Progenitor cell of endocrine pancreas (in vitro differentiated cells): ENCODE measurements at regions not wholly inside any gene's neighbourhood (a gene's known extent, or its start where the extent isn't known, plus 50 kb on each side); places are given as distances from the start of the nearest gene placed in this dataset.

Experiments
- DNase-seq: peaks from one replicate; pipeline ENCODE4 v3.0.0; 2021; ENCODE audit warnings: low spot score; ENCODE audit not compliant: unreplicated experiment
- H3K27ac Mint-ChIP-seq: 2 replicates; pipeline ENCODE4 v1.8.0; 2021; ENCODE audit warnings: mild to moderate bottlenecking, moderate library complexity, mixed read lengths
- H3K27me3 Mint-ChIP-seq: 2 replicates; pipeline ENCODE4 v1.8.0; 2021; ENCODE audit warnings: mixed read lengths
- H3K36me3 Mint-ChIP-seq: 2 replicates; pipeline ENCODE4 v1.8.0; 2022; ENCODE audit warnings: mixed read lengths; ENCODE audit not compliant: insufficient read depth
- H3K4me1 Mint-ChIP-seq: 2 replicates; pipeline ENCODE4 v1.8.0; 2021; ENCODE audit warnings: low read depth, mixed read lengths
- H3K4me3 Mint-ChIP-seq: 2 replicates; pipeline ENCODE4 v1.8.0; 2021; ENCODE audit warnings: low read depth, mild to moderate bottlenecking, moderate library complexity, mixed read lengths
- H3K9me3 Mint-ChIP-seq: 2 replicates; pipeline ENCODE4 v1.8.0; 2021; ENCODE audit warnings: low read depth, mixed read lengths
- TF ChIP-seq, protein P1 (sequence below): fragments of 200-600 bp; sonication (generic); IDR thresholded peaks from one replicate; pipeline ENCODE4 v1.5.0; 2021; ENCODE audit warnings: antibody characterized with exemption, mild to moderate bottlenecking; ENCODE audit not compliant: unreplicated experiment

DNA sequence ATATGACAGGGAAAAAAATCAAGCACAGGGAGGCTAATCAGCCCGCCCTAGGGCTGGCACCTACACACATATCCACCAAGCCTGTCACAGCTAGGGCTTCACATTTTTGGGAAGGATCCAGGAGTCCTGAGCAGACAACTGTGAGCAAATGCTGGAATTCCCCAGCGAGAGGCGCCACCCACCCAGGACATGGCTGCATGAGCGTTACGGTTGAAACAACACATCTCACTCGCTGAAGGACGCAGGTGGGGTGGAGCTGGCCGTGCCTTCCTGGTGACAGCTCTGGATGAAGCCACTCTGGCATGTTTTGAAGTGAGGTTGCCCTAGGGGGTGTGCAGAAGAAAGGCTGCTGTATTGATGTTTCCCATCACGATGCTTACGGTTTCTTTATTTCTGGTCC is 315.1 kb upstream of the EEF2KMT start:
- Mint-ChIP-seq H3K27me3 (peaks cover 31% of the 10 kb centered on the region), H3K4me1 (no peaks in the 10 kb centered on the region), H3K9me3 (peaks cover 3% of the 10 kb centered on the region), H3K4me3 (no peak overlapping the region), H3K27ac (no peak overlapping the region), H3K36me3 (no peaks in the 10 kb centered on the region)
- DNase-seq, result no peak
- TF ChIP-seq, protein P1, sequence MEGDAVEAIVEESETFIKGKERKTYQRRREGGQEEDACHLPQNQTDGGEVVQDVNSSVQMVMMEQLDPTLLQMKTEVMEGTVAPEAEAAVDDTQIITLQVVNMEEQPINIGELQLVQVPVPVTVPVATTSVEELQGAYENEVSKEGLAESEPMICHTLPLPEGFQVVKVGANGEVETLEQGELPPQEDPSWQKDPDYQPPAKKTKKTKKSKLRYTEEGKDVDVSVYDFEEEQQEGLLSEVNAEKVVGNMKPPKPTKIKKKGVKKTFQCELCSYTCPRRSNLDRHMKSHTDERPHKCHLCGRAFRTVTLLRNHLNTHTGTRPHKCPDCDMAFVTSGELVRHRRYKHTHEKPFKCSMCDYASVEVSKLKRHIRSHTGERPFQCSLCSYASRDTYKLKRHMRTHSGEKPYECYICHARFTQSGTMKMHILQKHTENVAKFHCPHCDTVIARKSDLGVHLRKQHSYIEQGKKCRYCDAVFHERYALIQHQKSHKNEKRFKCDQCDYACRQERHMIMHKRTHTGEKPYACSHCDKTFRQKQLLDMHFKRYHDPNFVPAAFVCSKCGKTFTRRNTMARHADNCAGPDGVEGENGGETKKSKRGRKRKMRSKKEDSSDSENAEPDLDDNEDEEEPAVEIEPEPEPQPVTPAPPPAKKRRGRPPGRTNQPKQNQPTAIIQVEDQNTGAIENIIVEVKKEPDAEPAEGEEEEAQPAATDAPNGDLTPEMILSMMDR, result no peak

DNA sequence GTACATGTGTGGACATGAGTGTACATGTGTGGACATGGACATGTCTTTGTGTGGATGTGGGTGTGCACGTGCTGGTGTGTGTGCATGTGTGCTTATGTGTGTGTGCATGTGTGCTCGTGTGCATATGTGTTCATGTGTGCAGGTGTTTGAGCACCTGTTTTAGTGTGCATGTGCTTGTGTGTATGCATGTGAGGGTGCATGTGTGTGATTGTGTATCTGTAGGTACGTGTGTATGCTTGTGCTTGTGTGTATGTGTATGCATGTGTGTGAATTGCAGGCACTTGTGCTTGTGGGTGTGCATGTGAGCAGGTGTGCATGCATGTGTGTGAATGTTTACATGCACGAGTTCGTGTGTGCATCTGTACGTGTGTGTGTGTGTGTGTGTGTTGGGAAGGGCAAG is 300.6 kb upstream of the EEF2KMT start:
- TF ChIP-seq, protein P1, result no peak
- no peak for DNase-seq
- H3K4me3 Mint-ChIP-seq, result no peak overlapping the region
- H3K27ac Mint-ChIP-seq, result peak overlapping the region; percentile 1
- no peaks in the 10 kb centered on the region for H3K9me3 Mint-ChIP-seq
- H3K36me3 Mint-ChIP-seq, result no peaks in the 10 kb centered on the region
- H3K4me1 Mint-ChIP-seq, result no peaks in the 10 kb centered on the region
- H3K27me3 Mint-ChIP-seq, result peaks cover 37% of the 10 kb centered on the region

DNA sequence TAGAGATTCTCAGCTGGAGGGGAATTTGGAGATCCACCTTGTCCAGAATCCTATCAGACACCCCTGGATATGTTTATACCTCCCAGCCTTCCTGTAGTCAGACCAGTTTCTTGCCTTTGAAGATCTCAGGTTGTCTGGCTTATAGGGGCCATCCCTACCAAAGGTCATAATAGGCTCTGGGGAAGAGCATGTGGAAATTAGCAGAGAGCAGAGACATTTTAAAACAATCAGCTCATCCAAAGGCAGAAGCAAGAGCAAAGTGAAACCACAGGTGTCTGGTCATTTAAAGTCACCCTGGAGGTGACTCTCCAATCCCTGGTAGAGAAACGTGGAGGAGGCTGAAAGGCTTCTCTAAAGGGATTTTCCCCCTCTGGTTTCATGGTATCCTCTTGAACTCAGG is 299.3 kb upstream of the EEF2KMT start:
- no peak overlapping the region for H3K27ac Mint-ChIP-seq
- peaks cover 29% of the 10 kb centered on the region for H3K27me3 Mint-ChIP-seq
- TF ChIP-seq, protein P1, result no peak
- H3K4me3 Mint-ChIP-seq, result no peak overlapping the region
- no peak for DNase-seq
- H3K9me3 Mint-ChIP-seq, result no peaks in the 10 kb centered on the region
- H3K4me1 Mint-ChIP-seq, result no peaks in the 10 kb centered on the region
- H3K36me3 Mint-ChIP-seq, result no peaks in the 10 kb centered on the region

DNA sequence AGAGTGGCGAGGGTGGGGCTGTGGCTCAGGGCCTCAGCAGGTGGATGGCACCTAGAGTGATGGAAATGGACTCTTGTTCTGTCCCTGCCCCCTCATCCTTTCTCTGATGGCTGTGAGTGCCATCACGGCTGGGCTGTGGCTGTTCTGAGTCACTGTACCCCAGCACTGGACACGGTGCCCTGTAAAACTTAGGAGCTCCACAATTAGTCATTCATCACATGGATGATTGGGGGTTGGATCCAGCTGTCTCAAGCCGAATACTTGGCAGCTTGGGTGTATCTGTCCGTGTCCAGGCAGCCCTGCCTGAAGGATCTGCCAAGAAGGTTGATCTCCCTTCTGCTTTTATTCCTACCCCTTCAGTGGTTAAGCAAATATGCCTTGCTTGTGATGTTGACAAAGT is 295.5 kb upstream of the EEF2KMT start:
- Mint-ChIP-seq H3K4me1 (no peaks in the 10 kb centered on the region), H3K27me3 (peaks cover 17% of the 10 kb centered on the region), H3K36me3 (no peaks in the 10 kb centered on the region), H3K9me3 (no peaks in the 10 kb centered on the region), H3K4me3 (no peak overlapping the region), H3K27ac (no peak overlapping the region)
- TF ChIP-seq, protein P1, result no peak
- DNase-seq, result no peak

DNA sequence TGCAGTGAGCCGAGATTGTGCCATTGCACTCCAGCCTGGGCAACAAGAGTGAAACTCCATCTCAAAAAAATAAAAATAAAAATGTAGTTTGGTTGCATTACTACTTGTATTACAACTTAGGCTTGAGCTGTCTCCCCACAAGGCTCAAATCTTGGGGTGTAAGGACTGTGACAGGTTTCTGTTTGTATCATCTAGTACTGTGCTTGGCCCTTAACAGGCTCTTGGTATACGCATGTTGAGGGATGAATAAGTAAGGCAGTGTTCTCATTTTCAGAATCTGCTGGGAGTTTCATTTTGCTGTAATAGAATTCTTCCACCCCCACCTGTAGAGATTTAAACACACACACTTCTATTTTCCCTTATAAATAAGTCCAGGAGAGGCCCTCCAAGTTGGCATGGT is 289.4 kb upstream of the EEF2KMT start:
- Mint-ChIP-seq H3K27me3 (peaks cover 11% of the 10 kb centered on the region), H3K4me3 (no peak overlapping the region), H3K4me1 (no peaks in the 10 kb centered on the region), H3K36me3 (no peaks in the 10 kb centered on the region), H3K27ac (no peak overlapping the region), H3K9me3 (peaks cover 5% of the 10 kb centered on the region)
- no peak for DNase-seq
- TF ChIP-seq, protein P1, result no peak

DNA sequence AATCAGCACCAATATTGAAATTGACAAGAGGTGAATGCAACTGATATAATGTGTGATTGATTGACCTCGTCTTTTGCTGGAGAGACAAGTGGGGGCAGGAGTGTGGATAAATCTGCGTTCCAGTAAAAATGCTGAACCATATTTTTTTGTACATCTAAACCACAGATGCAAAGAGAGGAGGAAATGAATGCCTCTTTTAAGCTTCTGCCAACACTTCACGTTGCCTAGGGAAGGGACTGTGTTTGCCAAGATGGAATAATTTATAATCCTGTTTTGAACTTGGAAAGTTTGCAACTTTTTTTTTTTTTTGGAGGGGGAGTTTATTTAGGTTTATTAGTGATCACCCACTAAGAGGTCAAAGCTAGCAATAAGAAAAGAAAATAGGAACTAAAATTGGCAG is 288.2 kb upstream of the EEF2KMT start:
- no peak overlapping the region for H3K27ac Mint-ChIP-seq
- H3K9me3 Mint-ChIP-seq, result peaks cover 5% of the 10 kb centered on the region
- TF ChIP-seq, protein P1, result no peak
- no peaks in the 10 kb centered on the region for H3K36me3 Mint-ChIP-seq
- H3K27me3 Mint-ChIP-seq, result peaks cover 9% of the 10 kb centered on the region
- no peak for DNase-seq
- H3K4me3 Mint-ChIP-seq, result no peak overlapping the region
- no peaks in the 10 kb centered on the region for H3K4me1 Mint-ChIP-seq
